ENCODE measurements at regions not wholly inside any gene's neighbourhood (a gene's known extent, or its start where the extent isn't known, plus 50 kb on each side); places are given as distances from the start of the nearest gene placed in this dataset.

DNA sequence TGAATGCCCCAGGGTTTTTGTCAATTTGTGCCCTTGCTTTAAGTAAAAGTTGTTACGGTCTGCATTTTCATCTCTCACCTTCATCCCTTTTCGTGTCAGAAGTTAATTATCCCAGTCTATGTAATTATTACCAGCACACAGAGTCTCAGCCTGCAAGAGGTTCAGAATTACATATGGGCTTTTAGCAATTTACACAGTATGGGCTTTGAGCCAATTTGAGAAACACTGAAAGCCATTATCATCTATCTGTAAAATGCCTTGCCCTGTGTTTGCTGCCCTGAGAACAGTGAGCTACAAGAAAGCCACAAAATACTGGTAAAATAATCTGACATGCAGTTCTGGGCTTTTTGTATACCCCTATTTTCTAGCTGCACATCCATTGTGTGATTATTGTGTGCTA is 125.6 kb upstream of the STEAP4 start:
- intact Hi-C loops (cut with micrococcal nuclease), result no loop called here
- Histone ChIP-seq H3K36me3 (ENCODE audit: low read depth, low read length) (no peaks in the 10 kb centered on the region), H3K27me3 (ENCODE audit: low read length) (no peaks in the 10 kb centered on the region), H3K9me2 (replicated peaks; ENCODE audit: low read length) (no peaks in the 10 kb centered on the region), H3K79me2 (ENCODE audit: low read length) (no peaks in the 10 kb centered on the region), H3K9ac (ENCODE audit: low read length) (no peak overlapping the region), H3F3A (ENCODE audit: low read length, unreplicated experiment) (no peaks in the 10 kb centered on the region), H3K4me2 (ENCODE audit: low read length) (no peak overlapping the region), H4K20me1 (ENCODE audit: low read length) (no peaks in the 10 kb centered on the region), H2AFZ (ENCODE audit: low read length) (no peak overlapping the region), H3K4me1 (ENCODE audit: insufficient read depth, low read length) (peaks cover 7% of the 10 kb centered on the region), H3K27ac (ENCODE audit: low read length) (no peak overlapping the region), H3K4me3 (ENCODE audit: low read length) (no peak overlapping the region), H3K9me3 (ENCODE audit: low read length) (no peaks in the 10 kb centered on the region)
- POLR2A ChIA-PET (ENCODE audit: unreplicated experiment), result no interaction called here
- TF ChIP-seq EZH2phosphoT487 (IDR thresholded peaks at IDR 0.05; ENCODE audit: borderline replicate concordance, low read length), result no peak
- no peak for TF ChIP-seq EZH2 (IDR thresholded peaks at IDR 0.05; ENCODE audit: low read length, unreplicated experiment)
- TF ChIP-seq, protein P1, sequence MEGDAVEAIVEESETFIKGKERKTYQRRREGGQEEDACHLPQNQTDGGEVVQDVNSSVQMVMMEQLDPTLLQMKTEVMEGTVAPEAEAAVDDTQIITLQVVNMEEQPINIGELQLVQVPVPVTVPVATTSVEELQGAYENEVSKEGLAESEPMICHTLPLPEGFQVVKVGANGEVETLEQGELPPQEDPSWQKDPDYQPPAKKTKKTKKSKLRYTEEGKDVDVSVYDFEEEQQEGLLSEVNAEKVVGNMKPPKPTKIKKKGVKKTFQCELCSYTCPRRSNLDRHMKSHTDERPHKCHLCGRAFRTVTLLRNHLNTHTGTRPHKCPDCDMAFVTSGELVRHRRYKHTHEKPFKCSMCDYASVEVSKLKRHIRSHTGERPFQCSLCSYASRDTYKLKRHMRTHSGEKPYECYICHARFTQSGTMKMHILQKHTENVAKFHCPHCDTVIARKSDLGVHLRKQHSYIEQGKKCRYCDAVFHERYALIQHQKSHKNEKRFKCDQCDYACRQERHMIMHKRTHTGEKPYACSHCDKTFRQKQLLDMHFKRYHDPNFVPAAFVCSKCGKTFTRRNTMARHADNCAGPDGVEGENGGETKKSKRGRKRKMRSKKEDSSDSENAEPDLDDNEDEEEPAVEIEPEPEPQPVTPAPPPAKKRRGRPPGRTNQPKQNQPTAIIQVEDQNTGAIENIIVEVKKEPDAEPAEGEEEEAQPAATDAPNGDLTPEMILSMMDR (conservative IDR thresholded peaks at IDR 0.05; ENCODE audit: low read depth, low read length), result no peak
- no peak for ATAC-seq
- BruUV-seq (replicated peaks), result no TSS peak
- DNase-seq, result no peak
- CTCF ChIA-PET, result no interaction called here

DNA sequence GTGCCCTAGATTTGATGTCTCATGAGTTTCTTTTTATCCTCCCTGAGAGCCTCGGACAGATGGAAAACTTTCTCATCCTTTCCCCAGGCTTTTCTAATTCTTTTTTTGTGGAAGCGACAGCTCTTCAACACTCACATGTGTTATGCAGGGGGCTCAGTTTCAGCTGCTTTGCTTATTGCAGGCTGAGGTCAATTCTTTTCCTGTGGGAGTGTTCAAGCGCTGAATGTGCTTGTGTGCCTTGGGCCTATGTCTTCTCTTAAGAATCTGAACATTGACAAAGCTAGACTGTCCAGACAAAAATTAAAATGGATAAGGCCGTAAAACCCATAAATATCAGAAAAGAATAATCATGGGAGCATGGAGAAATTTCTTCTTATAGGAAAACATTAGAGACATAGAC is 125.2 kb upstream of the STEAP4 start:
- Histone ChIP-seq H3K9me2 (replicated peaks; ENCODE audit: low read length) (no peaks in the 10 kb centered on the region), H2AFZ (ENCODE audit: low read length) (no peak overlapping the region), H3K9me3 (ENCODE audit: low read length) (no peaks in the 10 kb centered on the region), H3F3A (ENCODE audit: low read length, unreplicated experiment) (no peaks in the 10 kb centered on the region), H4K20me1 (ENCODE audit: low read length) (no peaks in the 10 kb centered on the region), H3K36me3 (ENCODE audit: low read depth, low read length) (no peaks in the 10 kb centered on the region), H3K4me2 (ENCODE audit: low read length) (no peak overlapping the region), H3K79me2 (ENCODE audit: low read length) (no peaks in the 10 kb centered on the region), H3K27ac (ENCODE audit: low read length) (no peak overlapping the region), H3K4me1 (ENCODE audit: insufficient read depth, low read length) (peaks cover 7% of the 10 kb centered on the region), H3K27me3 (ENCODE audit: low read length) (no peaks in the 10 kb centered on the region), H3K4me3 (ENCODE audit: low read length) (no peak overlapping the region), H3K9ac (ENCODE audit: low read length) (no peak overlapping the region)
- POLR2A ChIA-PET (ENCODE audit: unreplicated experiment), result no interaction called here
- intact Hi-C loops (cut with micrococcal nuclease), result no loop called here
- no peak for DNase-seq
- CTCF ChIA-PET, result no interaction called here
- no peak for TF ChIP-seq EZH2 (IDR thresholded peaks at IDR 0.05; ENCODE audit: low read length, unreplicated experiment)
- no TSS peak for BruUV-seq (replicated peaks)
- ATAC-seq, result no peak

DNA sequence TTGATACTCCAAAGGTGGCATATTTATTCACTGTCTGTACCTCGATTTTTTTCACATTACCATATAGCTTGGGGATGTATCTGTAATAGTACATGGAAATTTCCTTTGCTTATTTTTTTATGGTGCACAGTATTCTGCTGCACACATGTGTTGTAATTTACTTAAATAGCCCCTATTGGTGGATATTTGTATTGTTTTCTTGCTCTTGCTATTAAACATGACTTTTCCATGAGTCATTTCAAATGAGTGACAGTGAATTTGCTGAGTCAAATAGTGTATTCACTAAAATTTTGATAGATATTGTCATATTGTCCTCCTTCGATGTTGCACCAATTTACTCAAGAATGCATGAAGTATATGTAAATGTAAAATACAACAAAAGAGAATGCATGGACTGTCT is 122.7 kb upstream of the STEAP4 start:
- Histone ChIP-seq H3K4me1 (ENCODE audit: insufficient read depth, low read length) (peaks cover 7% of the 10 kb centered on the region), H3F3A (ENCODE audit: low read length, unreplicated experiment) (no peaks in the 10 kb centered on the region), H3K4me2 (ENCODE audit: low read length) (peak overlapping the region; percentile 29; the same call in 1 of the 2 replicates), H3K79me2 (ENCODE audit: low read length) (no peaks in the 10 kb centered on the region), H2AFZ (ENCODE audit: low read length) (no peak overlapping the region), H3K9ac (ENCODE audit: low read length) (no peak overlapping the region), H3K27ac (ENCODE audit: low read length) (no peak overlapping the region), H3K9me3 (ENCODE audit: low read length) (no peaks in the 10 kb centered on the region), H3K4me3 (ENCODE audit: low read length) (no peak overlapping the region), H3K9me2 (replicated peaks; ENCODE audit: low read length) (no peaks in the 10 kb centered on the region), H3K27me3 (ENCODE audit: low read length) (no peaks in the 10 kb centered on the region), H3K36me3 (ENCODE audit: low read depth, low read length) (no peaks in the 10 kb centered on the region), H4K20me1 (ENCODE audit: low read length) (no peaks in the 10 kb centered on the region)
- ChIA-PET CTCF (no interaction called here), POLR2A (ENCODE audit: unreplicated experiment) (no interaction called here)
- peak; percentile 93 for ATAC-seq
- intact Hi-C loops (cut with micrococcal nuclease), result no loop called here
- BruUV-seq (replicated peaks), result no TSS peak
- DNase-seq, result peak; percentile 73
- TF ChIP-seq, protein P1 (conservative IDR thresholded peaks at IDR 0.05; ENCODE audit: low read depth, low read length), result peak; percentile 37; the same call in 1 of the 2 replicates
- TF ChIP-seq EZH2phosphoT487 (IDR thresholded peaks at IDR 0.05; ENCODE audit: borderline replicate concordance, low read length) (no peak), EZH2 (IDR thresholded peaks at IDR 0.05; ENCODE audit: low read length, unreplicated experiment) (no peak)
